HG02973 (cell line): ENCODE measurements at regions not wholly inside any gene's neighbourhood (a gene's known extent, or its start where the extent isn't known, plus 50 kb on each side); places are given as distances from the start of the nearest gene placed in this dataset.
"Not testable (repeated sequence)": the region's sequence is repeated elsewhere in the genome, so short reads cannot be mapped to it uniquely, and the experiment has no call there.

Experiments
- ATAC-seq: cut with Tn5 transposase; IDR thresholded peaks from one replicate; pipeline ENCODE4 v1.9.1; 2021; ENCODE audit warnings: moderate library complexity; ENCODE audit not compliant: unreplicated experiment

DNA sequence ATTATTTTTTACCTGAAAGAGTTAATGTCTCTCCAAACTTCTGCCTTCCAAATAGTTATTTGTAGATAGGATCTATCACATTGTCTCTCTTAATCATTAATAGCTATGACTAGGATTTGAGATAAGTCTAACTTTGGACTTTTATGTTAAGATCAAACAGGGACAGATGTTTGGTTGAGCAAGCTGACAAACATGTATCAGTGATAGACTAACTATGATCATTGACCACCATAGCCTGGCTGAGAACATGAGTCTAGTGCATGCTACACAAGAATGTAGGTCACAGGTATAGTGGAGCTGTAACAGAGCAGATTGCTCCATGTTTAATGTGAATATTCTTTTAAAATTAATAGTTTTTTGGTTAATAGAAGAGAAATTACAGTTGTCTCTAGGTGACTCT, 52.0 kb downstream of the SYT15B start:
- not testable (repeated sequence) for ATAC-seq

DNA sequence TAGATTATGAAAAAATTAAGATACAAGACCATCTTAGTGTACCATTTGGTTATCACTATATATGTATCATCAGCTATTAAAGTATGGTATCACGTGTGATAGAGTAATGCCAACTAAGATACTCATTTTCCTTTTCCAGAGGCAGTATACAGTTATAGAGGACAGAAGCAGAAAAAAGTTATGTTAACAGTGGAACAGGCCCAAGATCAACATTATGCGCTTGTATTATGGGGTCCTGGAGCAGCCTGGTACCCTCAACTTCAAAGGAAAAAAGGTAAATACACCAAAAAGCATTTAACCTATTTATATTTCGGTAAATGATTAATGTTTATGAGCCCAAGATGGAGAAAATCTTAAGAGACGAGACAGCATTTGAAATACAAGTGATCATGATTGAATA, 52.9 kb downstream of the SYT15B start:
- ATAC-seq = not testable (repeated sequence)

DNA sequence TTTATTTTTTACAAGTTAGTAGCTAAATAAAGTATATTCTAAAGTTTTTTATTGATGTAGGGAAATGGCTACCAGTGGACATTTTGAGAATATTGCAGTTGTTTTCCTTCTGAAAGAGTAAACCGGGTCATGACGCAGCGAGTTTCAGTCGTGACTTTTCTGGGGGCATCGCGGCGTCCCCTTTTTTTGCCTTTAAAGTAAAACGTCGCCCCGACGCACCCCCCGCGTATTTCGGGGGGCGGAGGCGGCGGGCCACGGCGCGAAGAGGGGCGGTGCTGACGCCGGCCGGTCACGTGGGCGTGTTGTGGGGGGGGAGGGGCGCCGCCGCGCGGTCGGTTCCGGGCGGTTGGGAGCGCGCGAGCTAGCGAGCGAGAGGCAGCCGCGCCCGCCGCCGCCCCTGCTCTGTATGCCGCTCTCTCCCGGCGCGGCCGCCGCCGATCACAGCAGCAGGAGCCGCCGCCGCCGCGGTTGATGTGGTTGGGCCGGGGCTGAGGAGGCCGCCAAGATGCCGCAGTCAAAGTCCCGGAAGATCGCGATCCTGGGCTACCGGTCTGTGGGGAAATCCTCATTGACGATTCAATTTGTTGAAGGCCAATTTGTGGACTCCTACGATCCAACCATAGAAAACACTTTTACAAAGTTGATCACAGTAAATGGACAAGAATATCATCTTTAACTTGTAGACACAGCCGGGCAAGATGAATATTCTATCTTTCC, 57.5 kb downstream of the SYT15B start:
- peak; percentile 87 for ATAC-seq

DNA sequence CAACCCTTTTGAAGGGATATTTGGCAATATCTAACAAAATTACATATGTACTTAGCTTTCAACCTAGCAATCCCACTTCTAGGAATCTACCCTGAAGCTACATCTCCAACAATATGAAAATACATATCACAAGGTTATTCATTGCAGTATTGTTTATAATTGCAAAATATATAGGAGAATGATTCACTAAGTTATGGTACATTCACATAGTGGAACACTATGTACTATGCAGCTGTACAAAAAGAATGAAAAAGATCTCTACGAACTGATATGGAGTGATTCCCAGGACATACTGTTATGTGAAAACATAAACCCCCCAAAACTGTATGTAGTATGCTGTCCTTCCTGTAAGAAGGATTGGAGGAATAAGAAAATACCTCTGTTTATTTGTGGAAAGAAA, 62.1 kb downstream of the SYT15B start:
- not testable (repeated sequence) for ATAC-seq

DNA sequence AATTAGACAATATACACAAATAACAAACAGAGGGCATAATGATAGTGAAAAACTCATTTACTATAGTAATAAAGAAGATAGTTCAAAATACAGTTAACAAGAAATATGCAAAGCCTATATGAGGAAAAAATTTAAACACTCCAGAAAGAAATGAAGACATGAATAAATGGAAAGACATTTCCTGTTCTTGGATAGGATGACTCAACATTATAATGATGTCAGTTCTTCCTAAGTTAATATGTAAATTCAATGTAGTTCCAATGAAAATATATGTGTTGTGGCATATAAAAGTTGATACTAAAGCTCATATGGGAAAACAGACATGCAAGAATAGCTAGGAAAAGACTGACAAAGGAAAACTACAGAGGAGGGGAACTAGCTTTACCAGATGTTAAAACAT, 63.5 kb downstream of the SYT15B start:
- not testable (repeated sequence) for ATAC-seq

DNA sequence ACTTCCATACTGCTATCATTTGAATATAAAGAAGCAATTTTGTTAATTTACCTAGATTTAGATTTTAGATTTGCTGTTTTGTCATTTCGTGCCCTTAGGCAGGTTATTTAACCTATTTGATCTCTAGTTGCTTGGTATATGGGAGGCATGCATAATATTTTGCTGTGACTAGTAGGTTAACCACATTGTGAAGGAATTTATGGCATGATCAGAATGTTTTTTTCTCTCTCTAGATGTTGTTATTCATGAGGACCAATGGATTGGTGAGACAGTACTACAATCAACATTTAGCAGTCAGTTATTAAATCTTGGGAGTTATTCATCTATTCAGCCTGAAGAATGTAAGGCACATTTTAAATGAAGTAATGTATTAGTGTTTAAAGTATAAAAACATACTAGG, 67.2 kb downstream of the SYT15B start:
- not testable (repeated sequence) for ATAC-seq

DNA sequence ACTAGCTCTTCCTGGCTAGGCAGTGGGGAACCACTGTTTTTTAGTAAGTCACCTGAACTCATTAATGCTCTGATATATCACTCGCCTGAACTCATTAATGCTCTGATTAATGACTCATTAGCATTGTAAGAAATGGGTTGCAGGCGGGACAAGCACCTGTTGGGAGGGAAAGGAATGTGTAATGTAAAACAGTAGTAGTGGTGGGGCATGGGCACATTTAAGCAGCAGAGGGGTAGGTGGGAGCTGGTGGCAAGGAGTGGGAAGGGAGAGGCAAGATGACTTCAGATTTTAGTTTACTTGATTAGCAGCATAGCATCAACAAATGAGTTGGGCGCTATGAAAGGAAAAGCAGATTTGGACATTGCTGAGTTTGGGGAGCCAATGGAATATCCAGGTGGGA, 68.2 kb downstream of the SYT15B start:
- not testable (repeated sequence) for ATAC-seq

DNA sequence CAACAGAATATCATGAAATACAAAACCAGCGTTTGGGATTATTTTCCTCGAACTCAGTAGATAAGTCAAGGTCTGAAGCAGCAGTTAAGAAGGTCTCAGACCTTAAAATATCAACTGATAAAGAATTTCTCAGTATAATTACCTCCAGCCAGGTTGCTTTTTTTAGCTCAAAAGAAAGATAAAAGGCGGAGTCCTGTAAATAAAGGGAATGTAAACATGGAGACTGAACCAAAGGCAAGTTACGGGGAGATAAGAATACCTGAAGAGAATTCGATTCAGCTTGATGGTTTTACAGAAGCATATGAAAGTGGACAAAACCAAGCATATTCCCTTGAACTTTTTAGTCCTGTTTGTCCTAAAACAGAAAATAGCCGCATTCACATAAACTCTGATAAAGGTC, 73.1 kb downstream of the SYT15B start:
- not testable (repeated sequence) for ATAC-seq

DNA sequence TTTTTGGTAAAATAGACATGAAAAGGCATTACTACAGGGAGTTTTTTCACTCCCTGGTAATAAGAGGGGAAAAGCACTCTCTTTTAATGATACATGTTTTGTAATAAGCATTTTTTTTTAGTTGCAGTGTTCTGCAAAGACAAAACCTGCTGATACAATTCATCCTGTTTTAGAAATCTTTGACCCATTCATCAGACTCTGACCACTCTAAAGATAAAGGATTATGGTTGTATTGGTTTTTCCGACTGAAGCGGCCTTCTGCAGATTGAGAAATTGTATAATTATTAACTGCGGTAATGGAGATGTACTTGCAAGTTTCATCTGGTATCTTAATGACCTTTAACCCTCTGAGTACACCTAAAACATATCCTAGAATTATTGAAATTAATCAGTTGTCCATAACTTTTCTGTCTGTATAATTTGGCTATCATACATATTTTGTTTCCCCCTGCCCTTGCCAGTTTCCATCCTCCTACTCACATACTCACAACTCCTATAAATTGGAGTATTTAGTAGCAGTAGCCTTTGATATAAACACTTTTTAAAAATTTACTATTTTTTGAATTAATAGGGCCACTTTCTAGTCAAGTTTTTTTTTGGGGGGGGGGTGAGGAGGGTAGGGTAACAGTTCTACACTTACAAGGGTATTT, 79.4 kb downstream of the SYT15B start:
- not testable (repeated sequence) for ATAC-seq

DNA sequence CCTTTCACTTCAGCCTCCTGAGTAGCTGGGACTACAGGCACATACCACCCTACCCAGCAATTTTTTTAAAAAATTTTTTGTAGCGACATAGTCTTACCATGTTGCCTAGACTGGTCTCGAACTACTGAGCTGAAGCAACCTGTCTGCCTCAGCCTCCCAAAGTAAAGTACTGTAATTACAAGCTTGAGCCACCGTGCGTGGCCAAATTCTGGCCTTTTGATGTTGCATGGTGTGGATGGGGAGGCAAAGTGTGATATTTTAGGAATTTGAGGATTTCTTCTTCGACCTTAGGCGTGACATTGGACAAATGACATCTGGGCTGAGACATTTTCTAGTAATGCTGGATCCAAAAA, 81.8 kb downstream of the SYT15B start:
- ATAC-seq = not testable (repeated sequence)

DNA sequence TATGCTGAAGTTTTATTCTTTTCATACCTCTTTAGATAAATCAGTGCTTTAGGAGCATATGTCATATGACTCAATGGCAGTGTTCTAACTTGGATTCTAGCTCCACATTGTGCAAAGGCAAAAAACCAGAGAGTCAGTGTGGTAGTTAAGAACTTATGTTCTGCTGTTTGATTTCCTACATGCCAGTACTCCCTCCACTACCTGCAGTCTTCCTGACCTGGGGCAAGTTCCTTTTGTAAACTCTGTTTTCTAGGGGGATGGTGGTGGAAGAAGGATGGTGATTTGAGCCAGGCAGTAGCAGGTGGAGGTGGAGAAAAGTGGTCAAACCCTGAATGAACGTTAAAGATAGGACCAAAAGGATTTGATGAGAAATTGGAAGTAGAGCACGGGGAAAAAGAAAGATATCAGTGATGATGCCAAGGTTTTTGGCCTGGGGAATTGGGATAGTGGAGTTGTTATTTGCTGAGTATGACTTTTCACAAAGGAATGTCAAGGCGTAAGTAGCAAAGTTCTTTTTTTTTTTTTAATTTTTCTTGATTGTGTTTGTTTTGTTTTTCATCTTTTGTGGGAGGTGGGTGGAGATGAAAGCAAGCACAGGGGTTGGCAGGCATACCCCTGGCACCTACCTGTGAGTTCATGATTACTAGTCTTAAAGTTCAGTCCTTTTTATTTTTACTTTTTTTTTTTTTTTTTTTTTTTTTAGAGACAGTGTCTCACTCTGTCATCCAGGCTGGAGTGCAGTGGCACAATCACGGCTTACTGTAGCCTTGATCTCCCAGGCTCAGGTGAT, 82.3 kb downstream of the SYT15B start:
- ATAC-seq = not testable (repeated sequence)

DNA sequence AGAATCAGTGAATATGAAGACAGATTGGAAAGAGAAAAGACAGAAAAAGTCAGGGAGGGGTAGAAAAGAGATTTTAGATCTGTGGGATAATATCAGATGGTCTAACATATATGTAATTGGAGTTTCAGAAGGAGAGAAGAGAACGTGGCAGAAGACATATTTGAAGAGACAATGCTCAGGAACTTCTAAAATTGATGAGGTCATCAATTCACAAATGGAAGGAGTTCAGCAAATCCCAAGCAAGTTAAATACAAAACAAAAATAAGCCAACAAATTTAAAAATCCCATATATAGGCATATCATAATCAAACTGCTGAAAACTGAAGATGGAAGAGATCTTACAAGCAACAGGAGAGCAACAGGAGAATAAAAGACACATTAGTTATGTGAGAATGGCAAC, 87.3 kb downstream of the SYT15B start:
- ATAC-seq = not testable (repeated sequence)

DNA sequence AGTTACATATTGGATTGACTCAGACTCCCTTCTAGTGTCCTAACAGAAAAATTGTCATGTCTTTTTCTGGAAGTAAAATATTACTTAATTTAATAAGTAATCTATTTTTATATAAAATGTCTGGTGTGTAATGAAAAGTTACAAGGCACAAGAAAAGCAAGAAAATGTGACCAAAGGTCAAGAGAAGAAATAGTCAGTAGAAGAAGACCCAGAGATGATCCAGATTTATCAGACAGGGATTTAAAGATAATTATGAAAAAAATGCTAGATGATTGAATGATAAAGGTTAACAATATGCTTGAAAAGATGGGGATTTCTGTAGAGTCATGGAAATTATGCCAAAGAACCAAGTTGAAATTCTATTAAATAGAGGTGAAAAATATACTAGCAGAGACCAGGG, 87.8 kb downstream of the SYT15B start:
- not testable (repeated sequence) for ATAC-seq

DNA sequence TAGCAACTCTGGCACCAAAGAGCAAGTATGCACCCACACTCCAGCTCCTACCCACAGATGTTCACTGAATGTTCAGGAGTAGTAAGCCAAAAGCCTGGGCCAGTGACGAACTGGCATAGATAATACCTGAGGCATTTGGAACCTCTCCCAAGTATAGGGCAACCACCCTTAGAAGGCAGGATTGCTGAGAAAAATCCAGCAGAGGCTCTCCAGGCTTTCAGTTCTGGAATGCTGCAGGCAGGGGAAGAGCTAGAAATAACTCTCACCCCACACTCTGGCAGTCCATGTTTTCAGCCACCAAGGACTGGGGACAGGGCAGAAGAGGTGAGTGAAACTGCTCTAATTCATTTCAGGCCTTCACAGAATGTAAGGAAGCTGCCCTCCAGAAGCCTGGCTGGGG, 90.3 kb downstream of the SYT15B start:
- ATAC-seq = not testable (repeated sequence)

DNA sequence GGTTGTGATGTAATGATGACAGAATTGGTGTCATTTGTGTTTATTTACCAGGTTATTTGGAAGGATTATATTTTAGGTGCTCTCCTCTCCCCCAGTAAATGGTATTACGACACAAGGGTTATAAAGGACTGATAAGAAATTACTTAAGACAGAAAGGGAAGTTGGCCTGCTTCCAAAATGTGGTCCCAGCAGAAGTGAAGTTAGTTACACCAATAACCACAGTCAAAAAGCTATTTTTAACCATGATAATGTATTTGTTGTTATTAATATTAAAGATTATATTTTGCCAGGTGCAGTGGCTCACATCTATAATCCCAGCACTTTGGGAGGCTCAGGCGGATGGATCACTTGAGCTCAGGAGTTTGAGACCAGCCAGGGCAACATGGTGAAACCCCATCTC, 92.5 kb downstream of the SYT15B start:
- not testable (repeated sequence) for ATAC-seq

DNA sequence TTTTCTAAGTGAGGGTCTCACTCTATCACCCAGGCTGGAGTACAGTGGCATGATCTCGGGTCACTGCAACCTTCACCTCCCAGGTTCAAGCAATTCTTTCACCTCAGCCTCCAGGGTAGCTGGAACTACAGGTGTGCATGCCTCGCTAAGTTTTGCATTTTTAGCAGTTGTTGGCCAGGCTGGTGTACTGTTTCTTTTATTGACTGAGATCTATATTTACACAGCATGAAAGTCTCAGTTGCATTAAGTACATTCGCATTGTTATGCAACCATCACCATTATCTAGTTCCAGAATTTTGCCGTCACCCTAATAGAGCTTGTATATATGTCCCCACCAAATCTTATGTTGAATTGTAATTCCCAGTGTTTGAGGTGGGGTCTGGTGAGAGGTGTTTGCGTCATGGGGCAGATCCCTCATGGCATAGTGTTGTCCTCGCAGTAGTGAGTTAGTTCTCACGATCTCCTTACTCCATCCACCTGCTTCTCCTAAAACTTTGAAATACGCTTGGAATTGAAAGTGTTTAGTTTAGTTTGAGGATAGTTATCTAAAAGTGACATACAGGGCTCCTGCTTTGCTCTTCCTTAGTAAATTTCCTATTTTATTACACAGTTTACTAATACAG, 101.3 kb downstream of the SYT15B start:
- ATAC-seq = not testable (repeated sequence)

DNA sequence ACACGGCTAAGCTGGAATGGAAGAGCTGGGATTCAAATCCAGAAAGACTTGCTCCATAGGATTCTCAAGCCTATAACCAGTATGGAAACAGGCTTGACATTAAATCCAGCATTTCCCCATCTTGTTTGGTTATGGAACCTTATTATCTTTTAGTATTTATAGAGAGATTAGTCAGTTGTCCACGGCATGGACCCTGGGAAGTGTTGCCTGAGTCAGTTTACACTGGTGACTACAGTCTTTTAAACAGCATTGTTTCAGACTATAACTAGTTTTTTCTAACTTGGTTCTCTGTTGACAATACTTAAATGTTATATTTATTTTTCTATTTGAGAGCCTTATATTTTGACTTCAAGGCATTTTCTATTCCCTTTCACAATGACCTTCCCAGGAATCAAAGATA, 106.7 kb downstream of the SYT15B start:
- ATAC-seq = not testable (repeated sequence)

DNA sequence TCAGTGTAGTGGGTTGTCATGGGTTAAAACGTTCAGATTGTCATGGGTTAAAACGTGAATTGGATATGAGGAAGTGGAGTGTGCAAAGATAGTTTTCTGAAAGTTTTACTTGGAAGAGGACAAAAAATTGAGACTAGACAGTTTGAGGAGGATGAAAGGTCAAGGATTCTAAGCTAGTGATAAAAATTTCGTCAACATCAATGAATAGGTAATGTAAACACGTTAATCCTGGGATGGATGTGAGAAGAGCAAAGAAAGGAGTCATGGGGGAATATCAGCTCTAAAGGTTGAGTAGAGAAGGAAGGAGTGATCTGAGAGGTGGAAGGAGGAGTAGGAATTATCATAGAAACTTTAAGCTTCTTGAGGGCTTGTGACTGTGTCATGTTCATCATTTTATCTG, 109.2 kb downstream of the SYT15B start:
- ATAC-seq = not testable (repeated sequence)

DNA sequence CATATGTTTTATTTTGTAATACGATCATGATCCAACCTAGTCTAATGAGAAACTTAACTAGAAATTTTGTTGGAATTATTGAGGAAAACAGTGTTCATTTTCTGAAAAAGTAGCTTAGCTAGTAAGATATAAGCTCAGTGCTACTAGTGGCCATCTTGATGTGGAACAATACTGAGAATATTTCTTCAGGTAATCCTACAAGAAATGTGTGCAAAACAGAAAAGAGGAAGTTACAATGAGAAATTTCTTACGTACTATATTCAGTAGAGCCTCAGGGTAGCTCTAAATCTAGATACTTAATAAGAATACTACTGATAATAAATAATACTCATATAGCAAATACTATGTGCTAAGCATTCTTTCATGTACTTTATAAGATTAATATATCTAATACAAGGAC, 114.8 kb downstream of the SYT15B start:
- not testable (repeated sequence) for ATAC-seq

DNA sequence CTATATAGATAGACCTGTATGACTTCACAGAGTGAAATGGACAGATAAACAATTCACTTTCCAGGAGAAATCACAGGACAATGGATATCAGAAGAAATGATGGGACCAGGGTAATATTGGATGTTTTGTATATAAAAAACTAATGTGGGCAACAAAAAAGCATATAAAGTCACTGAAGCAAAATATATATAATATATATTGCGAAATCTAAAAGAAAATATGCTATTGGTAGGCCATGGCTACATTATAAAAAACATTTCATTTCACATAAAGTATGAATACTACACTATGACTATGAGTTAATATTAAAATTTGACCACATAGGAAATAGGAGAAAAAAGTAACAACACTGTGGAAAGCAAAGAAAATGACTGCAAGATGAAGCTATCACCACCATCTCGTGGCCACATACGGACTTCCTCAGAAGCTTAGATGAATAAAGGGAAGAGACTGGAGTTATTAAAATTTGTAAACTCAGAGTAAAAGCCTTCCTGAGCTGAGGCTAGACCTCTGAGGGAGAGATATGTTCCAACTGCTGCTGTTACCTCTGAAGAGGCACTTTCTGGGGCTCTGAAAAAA, 115.8 kb downstream of the SYT15B start:
- ATAC-seq = not testable (repeated sequence)

DNA sequence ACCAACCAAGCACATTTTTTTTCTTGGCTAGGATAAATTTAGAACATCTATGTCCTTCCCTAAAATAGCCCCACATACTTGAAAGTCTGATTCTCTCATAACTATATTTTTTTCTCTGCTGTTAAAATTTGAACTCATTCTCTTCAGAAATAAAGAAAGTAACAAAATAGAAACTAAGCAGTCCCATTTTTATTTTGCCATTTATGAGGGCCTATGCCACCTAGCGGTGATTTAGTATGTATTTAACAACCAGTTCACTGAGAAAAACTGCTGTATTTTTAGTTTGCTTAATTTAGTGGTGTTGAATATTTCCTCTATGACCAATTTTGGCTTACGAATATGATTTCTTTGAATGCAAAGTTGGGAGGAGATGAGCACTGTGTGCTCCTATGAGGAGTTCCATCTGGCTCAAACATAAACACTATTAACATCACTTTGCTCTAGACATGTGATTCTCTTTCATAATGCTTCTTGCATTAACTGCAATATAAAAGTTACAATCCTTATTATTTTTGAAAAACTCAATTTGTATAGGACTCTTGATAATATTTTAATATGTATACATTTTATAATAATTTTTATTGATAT, 116.6 kb downstream of the SYT15B start:
- not testable (repeated sequence) for ATAC-seq
